SJCRH30 (cell line): ENCODE measurements at regions not wholly inside any gene's neighbourhood (a gene's known extent, or its start where the extent isn't known, plus 50 kb on each side); places are given as distances from the start of the nearest gene placed in this dataset.

Experiments used
- DNase-seq, 2 experiments: peaks; one replicate each; pipeline ENCODE4 v3.0.0-alpha.2; 2015 to 2020
- H3K27ac ChIP-seq: fragments of 250-450 bp; sonication (Bioruptor Pico); 2 replicates; pipeline ENCODE4 v1.5.1; 2020; ENCODE audit warnings: mild to moderate bottlenecking, moderate library complexity
- H3K27me3 ChIP-seq: fragments of 250-450 bp; sonication (Bioruptor Pico); 2 replicates; pipeline ENCODE4 v1.5.1; 2020; ENCODE audit warnings: mild to moderate bottlenecking, moderate library complexity
- H3K36me3 ChIP-seq: fragments of 250-450 bp; sonication (Bioruptor Pico); 2 replicates; pipeline ENCODE4 v1.5.1; 2020; ENCODE audit warnings: mild to moderate bottlenecking, moderate library complexity
- H3K4me1 ChIP-seq: fragments of 250-450 bp; sonication (Bioruptor Pico); 2 replicates; pipeline ENCODE4 v1.5.1; 2020; ENCODE audit warnings: mild to moderate bottlenecking, moderate library complexity
- H3K4me3 ChIP-seq: fragments of 250-450 bp; sonication (Bioruptor Pico); 2 replicates; pipeline ENCODE4 v1.5.1; 2020; ENCODE audit warnings: mild to moderate bottlenecking, moderate library complexity
- H3K9me3 ChIP-seq: fragments of 250-450 bp; sonication (Bioruptor Pico); replicated peaks from 2 replicates; pipeline ENCODE4 v1.5.1; 2020; ENCODE audit warnings: mild to moderate bottlenecking, moderate library complexity

DNA sequence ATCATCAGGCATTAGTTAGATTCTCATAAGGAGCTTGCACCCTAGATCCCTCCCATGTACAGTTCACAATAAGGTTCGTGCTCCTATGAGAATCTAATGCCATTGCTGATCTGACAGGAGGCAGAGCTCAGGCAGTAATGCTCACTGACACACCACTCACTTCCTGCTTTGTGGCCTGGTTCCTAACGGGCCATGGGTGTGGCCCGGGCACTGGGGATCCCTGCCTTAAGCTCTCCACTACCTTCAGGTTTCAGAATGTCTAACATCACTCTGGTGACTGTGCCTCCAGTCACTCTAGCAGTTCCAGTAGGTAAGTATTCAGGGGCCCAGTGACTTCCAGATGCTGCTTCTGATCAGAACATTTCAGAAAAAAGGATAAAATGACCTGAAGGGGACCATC, 152.4 kb downstream of the LRRC70 start:
- H3K36me3 ChIP-seq: no peaks in the 10 kb centered on the region
- H3K4me1 ChIP-seq: no peaks in the 10 kb centered on the region
- no peaks in the 10 kb centered on the region for H3K9me3 ChIP-seq
- H3K27me3 ChIP-seq: no peaks in the 10 kb centered on the region
- H3K27ac ChIP-seq: no peak overlapping the region
- H3K4me3 ChIP-seq: no peak overlapping the region
- no peak for DNase-seq

DNA sequence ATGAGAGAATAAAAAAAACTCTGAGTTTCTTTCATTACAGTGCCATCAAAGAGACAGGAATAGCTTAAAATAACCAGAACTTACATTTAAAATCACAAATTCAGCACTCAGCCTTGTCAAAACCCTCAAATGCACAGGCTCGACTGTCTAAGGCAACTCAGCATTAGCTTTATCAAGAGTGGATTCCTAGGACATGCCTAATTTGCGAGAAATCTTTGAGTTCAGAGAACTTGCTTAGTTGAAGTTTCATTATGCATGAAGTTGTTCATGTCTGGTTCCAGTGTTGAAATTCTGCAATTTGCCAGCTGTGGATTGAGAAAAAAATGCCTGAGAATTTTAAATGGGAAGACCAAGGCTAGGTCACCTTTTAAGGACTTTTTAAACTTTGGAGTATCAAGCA, 151.1 kb downstream of the LRRC70 start:
- DNase-seq: no peak
- Histone ChIP-seq H3K4me3 (no peak overlapping the region), H3K9me3 (no peaks in the 10 kb centered on the region; the same call in 1 of the 2 replicates), H3K27me3 (no peaks in the 10 kb centered on the region), H3K27ac (no peak overlapping the region), H3K36me3 (no peaks in the 10 kb centered on the region), H3K4me1 (no peaks in the 10 kb centered on the region)

DNA sequence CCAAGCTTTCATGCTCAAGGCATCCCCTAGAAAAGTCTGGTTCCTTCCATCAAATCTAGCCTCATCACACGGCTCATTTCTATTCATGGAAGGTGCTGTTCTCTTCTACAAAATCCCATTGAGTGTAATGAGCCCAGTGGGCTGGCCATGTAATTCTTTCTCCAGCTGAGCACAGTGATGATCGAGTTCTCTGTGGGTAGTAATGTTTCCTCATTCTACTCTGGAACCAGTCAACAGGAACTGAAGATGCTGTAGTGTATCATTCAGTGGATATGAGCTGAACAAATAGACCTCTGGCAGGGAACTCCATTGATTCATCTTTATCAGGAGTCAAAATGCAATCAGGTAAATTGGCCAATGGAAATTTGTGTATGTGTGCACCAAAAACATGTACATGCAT, 149.2 kb downstream of the LRRC70 start:
- Histone ChIP-seq H3K27ac (no peak overlapping the region), H3K9me3 (no peaks in the 10 kb centered on the region; the same call in 1 of the 2 replicates), H3K4me1 (no peaks in the 10 kb centered on the region), H3K4me3 (no peak overlapping the region), H3K36me3 (no peaks in the 10 kb centered on the region), H3K27me3 (no peaks in the 10 kb centered on the region)
- no peak for DNase-seq

DNA sequence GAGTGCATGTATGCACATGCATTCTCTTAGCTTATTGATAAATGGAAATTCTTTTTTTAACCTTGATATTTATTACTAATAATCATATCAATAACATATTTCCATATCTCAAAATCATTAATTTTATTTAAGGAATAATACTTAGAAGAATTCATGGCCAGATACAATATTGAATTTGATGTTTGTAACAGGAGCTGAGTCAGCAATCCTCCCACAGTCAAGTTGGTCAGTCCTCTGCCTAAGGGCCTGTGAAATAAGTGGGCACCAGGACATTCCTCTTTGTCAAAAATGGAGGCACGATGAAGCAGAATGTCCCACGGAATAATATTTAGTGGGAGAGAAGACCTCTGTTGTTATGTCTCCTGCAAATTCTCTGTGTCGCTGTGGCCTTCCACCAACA, 148.6 kb downstream of the LRRC70 start:
- no peaks in the 10 kb centered on the region for H3K4me1 ChIP-seq
- no peak for DNase-seq
- H3K27ac ChIP-seq: no peak overlapping the region
- H3K9me3 ChIP-seq: no peaks in the 10 kb centered on the region; the same call in 1 of the 2 replicates
- no peaks in the 10 kb centered on the region for H3K36me3 ChIP-seq
- no peaks in the 10 kb centered on the region for H3K27me3 ChIP-seq
- H3K4me3 ChIP-seq: no peak overlapping the region

DNA sequence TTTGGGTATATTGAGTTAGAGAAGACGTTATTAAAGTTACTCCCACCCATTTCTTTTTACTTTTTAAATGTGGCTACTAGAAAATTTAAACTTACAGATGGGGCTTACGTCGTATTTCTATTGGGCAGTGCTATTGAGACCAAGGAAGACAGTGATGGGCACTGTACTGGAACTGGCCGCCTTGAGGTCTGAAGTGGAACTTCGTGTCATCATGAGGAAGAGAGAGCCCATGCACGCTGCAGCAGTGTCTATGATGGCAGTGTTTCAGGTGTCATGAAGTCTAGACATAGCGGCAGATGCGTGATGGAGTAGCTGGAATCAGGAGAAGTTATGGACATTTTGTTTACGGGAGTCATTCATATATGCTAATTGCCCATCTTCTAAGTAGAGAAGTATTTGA, 143.7 kb downstream of the LRRC70 start:
- H3K4me1 ChIP-seq: no peaks in the 10 kb centered on the region; the same call in 1 of the 2 replicates
- H3K36me3 ChIP-seq: no peaks in the 10 kb centered on the region
- no peak overlapping the region for H3K27ac ChIP-seq
- DNase-seq: no peak
- H3K4me3 ChIP-seq: no peak overlapping the region
- no peaks in the 10 kb centered on the region for H3K27me3 ChIP-seq
- H3K9me3 ChIP-seq: no peaks in the 10 kb centered on the region; the same call in 1 of the 2 replicates

DNA sequence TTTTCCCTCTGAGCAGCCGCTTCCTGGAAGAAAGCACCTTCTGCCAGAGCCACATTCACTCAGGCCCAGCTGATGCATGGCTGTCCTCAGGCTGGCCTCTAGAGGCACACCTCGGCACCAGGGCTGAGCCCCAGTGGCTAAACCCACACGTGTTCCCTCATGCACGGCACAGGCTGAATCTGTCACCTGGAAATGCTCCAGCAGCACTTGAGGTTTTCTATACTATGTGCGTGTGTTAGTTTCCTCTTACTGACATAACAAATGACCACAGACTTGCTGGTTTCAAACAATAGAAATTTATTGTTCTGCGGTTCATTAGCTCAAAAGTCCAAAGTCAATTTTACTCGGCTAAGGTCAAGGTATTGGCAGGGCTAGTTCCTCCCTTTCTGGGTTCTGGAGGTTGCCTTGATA, 141.4 kb downstream of the LRRC70 start:
- H3K4me1 ChIP-seq: peaks cover 6% of the 10 kb centered on the region; the same call in 1 of the 2 replicates
- no peaks in the 10 kb centered on the region for H3K27me3 ChIP-seq
- no peak overlapping the region for H3K4me3 ChIP-seq
- no peak overlapping the region for H3K27ac ChIP-seq
- peak; percentile 31 to 40 for DNase-seq
- H3K36me3 ChIP-seq: no peaks in the 10 kb centered on the region
- H3K9me3 ChIP-seq: no peaks in the 10 kb centered on the region; the same call in 1 of the 2 replicates

DNA sequence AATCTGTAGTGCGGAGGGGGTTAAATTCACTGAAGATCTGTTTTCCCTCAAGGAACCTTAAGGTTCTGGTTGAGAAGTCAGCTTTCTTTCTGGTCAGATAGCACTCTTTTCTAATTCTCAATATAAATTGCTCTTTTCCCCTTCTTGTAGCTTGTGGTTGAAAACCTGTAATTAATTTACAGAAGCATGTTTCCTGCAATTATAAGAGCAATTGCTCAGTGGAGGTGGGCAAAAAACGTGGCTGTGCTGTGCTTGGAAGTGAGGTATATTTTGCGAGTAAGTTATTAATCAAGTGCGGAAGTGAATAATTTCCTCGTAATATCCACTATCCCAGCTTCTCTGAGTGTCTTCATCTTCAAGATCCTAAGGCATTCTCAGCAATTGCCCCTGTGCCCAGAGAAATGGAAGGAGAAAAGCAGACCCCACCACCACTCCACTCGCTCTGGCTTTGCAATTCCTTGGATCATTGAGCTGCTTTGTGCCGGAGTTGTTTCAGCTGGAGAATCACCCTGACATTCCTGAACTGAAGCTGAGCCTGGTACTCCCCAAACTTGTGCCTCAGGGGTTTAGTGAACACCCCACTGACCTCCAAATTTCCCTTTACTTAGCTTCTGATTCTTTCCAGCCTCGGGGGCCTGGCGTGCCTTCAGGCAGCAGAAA, 140.6 kb downstream of the LRRC70 start:
- Histone ChIP-seq H3K4me1 (peaks cover 6% of the 10 kb centered on the region; the same call in 1 of the 2 replicates), H3K27ac (no peak overlapping the region), H3K27me3 (no peaks in the 10 kb centered on the region), H3K9me3 (no peaks in the 10 kb centered on the region), H3K36me3 (no peaks in the 10 kb centered on the region), H3K4me3 (no peak overlapping the region)
- DNase-seq: no peak

DNA sequence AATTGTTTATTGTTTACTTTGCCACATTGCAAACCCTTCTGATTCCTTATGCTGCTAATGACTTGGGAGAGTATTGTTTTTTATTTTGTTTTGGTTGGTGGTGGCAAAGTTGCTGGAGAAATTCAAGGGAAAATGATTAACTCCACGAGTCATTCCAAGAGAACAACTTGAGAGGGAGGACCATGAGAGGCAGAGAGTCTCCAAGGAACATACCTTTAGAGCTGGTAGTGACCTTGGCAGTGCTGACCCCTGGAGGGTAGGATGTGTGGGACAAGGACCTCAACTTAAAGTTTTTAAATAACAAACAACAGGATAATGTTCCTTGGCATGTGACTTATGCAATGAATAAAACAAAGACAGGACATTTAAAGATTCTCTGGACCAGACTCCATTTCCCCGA, 139.7 kb downstream of the LRRC70 start:
- Histone ChIP-seq H3K27me3 (no peaks in the 10 kb centered on the region), H3K4me1 (peaks cover 6% of the 10 kb centered on the region; the same call in 1 of the 2 replicates), H3K36me3 (no peaks in the 10 kb centered on the region), H3K4me3 (no peak overlapping the region), H3K27ac (no peak overlapping the region), H3K9me3 (no peaks in the 10 kb centered on the region)
- DNase-seq: no peak

DNA sequence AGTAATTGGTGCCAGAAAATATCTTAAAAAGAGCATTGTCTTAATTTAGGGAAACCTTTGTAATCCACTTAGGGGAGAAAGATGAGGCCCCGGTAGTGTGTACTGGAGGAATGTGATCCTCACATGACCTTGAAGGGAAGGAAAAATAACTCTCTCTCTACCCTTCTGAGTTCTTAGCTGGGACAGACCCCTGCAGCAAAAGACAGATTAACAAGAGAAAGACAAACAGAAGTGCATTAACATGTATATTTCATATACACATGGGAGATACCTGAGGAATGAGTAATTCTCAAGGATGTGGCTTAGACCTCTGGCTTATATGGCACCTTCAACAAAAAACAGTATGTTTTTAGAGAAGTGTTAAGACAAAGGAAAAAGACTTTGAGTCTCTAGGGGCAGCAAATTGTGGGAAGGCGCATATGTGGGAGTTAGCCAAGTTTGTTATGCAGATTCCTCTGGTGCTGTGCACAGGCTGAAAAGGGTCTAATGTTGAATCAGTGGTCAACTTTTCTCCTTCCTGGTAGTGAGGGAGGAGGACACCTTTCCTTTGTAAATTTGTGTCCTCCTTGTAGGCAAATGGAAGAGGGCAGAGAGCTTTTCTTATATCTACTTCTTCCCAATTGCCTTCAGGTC, 138.8 kb downstream of the LRRC70 start:
- DNase-seq: peak in 1 of 2 experiments; percentile 8
- Histone ChIP-seq H3K9me3 (no peaks in the 10 kb centered on the region), H3K4me1 (peaks cover 6% of the 10 kb centered on the region; the same call in 1 of the 2 replicates), H3K36me3 (no peaks in the 10 kb centered on the region), H3K27ac (no peak overlapping the region), H3K27me3 (no peaks in the 10 kb centered on the region), H3K4me3 (no peak overlapping the region)

DNA sequence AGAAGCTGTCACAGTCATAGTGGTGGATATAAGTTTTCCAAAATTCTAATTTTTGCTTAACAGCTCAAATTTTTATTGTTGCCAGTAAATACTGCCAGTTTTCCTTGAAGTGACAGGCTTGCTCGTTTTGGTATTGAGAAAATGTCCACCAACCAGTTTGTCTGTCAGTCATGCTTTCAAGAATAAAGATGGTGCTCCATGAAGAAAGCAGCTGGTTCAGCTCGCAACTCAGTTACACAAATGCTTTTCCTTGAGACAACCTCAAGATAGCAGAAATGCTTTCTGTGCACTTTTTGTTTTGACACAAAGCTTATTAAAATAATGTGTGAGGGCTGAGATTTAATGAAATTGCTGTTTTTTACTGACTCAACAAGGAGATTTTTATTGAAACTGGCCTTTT, 135.7 kb downstream of the LRRC70 start:
- DNase-seq: no peak
- Histone ChIP-seq H3K27me3 (no peaks in the 10 kb centered on the region), H3K27ac (no peak overlapping the region), H3K36me3 (no peaks in the 10 kb centered on the region), H3K4me3 (no peak overlapping the region), H3K9me3 (no peaks in the 10 kb centered on the region), H3K4me1 (peaks cover 6% of the 10 kb centered on the region; the same call in 1 of the 2 replicates)

DNA sequence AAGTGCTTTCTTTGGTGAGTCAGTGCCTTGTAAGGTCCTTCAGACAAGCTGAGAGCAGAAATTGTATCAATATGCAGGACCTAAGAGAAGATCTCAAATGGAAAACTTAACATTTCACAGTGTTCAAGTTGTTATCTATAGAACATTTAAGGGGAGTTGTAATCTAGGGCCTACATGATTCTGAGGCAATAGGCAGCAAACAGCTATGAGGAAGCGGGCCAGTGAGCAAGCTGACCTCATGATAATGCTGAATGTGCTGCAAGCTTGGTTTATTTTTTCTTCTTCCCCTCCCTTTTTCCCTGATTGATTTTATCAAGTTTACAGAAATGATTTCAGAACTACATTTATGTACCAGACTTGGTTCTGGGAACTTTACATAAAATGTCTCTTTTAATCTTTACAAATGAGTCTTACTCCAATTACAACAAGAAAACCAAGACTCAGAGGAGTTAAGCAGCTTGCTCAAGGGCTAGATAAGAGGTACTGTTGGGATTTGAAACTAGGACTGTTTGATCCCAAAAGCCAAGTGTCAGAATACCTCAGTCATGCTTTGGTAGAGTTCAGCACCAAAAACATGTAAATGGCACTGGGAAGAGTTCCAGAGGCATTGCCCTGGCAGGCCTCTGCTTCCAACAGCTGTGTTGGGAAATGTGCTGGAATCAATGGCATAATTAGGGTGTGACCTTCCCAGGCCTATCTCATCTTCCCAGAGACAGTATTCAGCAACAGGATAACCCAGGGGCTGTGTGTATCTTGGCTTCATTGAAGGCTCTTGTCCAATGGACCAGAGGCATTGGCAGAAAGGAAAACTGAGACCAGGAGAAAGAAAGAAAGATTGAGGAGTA, 130.1 kb downstream of the LRRC70 start:
- Histone ChIP-seq H3K27ac (no peak overlapping the region), H3K4me3 (no peak overlapping the region), H3K4me1 (no peaks in the 10 kb centered on the region), H3K36me3 (no peaks in the 10 kb centered on the region), H3K9me3 (no peaks in the 10 kb centered on the region), H3K27me3 (no peaks in the 10 kb centered on the region)
- no peak for DNase-seq

DNA sequence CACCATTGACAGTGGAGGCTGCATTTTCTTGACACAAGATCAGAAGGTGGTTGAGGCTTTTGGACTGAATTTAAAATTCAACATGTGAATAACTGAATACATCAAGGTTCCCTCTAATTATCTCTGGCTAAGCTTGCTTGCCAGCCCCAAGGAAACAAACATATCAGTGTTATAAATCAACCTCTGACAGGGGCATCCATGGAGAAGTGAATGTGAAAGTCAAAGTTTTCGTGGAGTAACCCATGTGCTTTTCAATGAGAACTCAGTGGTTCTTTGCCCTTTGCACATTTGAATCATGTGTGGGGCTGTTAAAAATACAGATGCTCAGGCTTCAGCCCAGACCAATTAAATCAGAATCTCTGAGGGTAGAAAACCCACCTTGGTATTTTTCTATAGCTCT, 128.9 kb downstream of the LRRC70 start:
- Histone ChIP-seq H3K4me3 (no peak overlapping the region), H3K27me3 (no peaks in the 10 kb centered on the region), H3K9me3 (no peaks in the 10 kb centered on the region), H3K36me3 (no peaks in the 10 kb centered on the region), H3K4me1 (no peaks in the 10 kb centered on the region), H3K27ac (no peak overlapping the region)
- DNase-seq: no peak

DNA sequence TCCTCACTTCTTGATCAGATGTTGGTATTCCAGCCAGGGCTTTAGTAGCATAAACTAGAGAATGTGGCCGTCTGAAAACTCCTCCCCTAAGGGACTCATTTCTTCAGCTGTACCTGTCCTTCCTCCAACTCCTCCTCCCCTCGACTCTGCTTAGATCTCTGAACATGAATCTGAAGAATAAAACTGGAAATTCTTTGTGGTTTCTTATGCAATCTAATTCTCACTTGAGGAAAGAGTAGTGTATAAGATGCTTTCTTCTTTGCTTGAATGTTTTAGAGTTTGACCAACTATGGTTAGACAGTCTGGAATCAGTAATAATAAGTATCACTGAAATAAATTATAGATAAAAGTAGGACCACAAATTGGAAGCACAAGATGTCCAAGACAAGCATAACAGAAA, 128.5 kb downstream of the LRRC70 start:
- Histone ChIP-seq H3K27ac (no peak overlapping the region), H3K36me3 (no peaks in the 10 kb centered on the region), H3K9me3 (no peaks in the 10 kb centered on the region), H3K27me3 (no peaks in the 10 kb centered on the region), H3K4me3 (no peak overlapping the region), H3K4me1 (no peaks in the 10 kb centered on the region)
- DNase-seq: no peak

DNA sequence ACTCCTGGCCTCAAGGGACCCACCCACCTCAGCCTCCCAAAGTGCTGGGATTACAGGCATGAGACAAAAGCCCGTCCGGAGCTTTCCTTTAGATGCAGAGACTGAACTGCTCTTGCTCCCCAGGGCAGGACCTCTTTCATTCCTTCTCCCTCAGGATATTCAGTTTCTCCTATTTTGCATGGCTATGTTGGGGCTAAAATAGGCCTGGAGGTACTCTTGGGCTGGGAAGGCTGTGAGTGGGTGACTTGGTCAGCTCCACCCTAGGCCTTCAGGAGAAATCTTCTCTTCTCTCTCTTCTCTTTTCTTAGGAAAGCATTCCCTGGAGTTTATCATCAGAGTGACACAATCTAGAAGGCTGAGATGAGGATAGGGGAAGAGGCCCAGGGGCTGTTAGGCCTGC, 126.4 kb downstream of the LRRC70 start:
- H3K27ac ChIP-seq: no peak overlapping the region
- no peaks in the 10 kb centered on the region for H3K36me3 ChIP-seq
- no peaks in the 10 kb centered on the region for H3K4me1 ChIP-seq
- no peak for DNase-seq
- H3K9me3 ChIP-seq: no peaks in the 10 kb centered on the region
- H3K4me3 ChIP-seq: no peak overlapping the region
- H3K27me3 ChIP-seq: no peaks in the 10 kb centered on the region

DNA sequence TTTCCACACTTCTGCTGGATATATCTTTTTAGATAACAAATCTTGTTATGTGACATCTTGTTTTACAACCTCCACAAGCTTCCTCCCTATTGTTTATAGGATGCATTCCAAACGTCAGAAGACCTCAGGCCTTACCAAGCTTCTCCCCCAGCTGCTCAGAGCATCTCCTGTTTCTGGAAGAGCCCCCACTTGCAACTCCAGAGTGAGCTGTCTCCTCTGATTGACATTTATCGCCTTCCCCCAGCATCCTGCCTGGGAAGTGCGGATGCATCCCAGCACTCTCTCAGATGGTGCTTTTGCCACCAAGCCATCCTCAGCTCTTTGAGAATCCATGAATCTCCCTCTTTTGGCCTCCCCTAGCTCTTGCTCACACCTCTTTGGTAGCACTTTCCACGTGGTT, 123.5 kb downstream of the LRRC70 start:
- H3K9me3 ChIP-seq: no peaks in the 10 kb centered on the region
- H3K27ac ChIP-seq: no peak overlapping the region
- no peaks in the 10 kb centered on the region for H3K27me3 ChIP-seq
- no peak overlapping the region for H3K4me3 ChIP-seq
- DNase-seq: no peak
- H3K4me1 ChIP-seq: no peaks in the 10 kb centered on the region
- no peaks in the 10 kb centered on the region for H3K36me3 ChIP-seq
